Stimulated activated CD4-positive, alpha-beta T cell treated with anti-CD3 and anti-CD28 coated beads, Interleukin-1b, Interleukin-23, amount 100 ng/mL, for 4 hours (primary cell): ENCODE measurements at regions not wholly inside any gene's neighbourhood (a gene's known extent, or its start where the extent isn't known, plus 50 kb on each side); places are given as distances from the start of the nearest gene placed in this dataset.

ENCODE experiments used
- DNase-seq, 2 donors: peaks; one replicate each; pipeline ENCODE4 v3.0.0-alpha.2; 2020; ENCODE audit warnings: low read depth in 2 of 2

DNA sequence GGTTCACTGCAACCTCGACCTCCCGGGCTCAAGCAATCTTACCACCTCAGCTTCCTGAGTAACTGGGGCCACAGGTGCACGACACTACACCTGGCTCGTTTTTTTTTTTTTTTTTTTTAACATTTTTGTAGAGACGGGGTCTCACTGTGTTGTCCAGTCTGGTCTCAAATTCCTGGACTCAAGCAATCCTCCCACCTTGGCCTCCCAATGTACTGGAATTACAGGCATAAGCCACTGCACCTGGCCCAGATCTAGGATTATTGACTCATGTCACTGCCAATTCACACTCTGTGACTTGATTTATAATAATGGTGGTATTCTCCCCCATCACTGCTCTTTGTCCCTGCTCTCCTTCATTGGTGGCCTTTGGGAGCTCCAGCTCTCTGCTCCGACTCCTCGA lies 145.1 kb downstream of the PTPRU start:
- no peak for DNase-seq

DNA sequence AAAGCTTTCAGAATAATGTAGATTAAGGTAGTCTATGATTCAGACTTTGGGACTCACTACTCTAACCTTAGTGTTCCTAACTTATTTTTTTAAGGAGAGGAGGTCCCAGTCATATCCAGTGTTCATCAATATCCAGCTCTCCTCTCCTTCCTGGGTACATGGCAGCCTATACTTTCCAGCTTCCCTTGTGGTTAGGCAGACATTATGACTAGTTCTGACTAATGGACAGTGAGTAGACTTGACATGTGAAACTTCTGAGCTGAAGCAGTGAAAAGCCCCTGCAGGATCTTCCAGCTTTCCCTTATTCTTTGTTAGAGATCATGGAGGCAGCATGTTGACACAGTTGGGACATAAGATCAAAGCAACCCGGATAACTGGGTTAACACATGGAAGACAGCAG lies 144.2 kb downstream of the PTPRU start:
- no peak for DNase-seq

DNA sequence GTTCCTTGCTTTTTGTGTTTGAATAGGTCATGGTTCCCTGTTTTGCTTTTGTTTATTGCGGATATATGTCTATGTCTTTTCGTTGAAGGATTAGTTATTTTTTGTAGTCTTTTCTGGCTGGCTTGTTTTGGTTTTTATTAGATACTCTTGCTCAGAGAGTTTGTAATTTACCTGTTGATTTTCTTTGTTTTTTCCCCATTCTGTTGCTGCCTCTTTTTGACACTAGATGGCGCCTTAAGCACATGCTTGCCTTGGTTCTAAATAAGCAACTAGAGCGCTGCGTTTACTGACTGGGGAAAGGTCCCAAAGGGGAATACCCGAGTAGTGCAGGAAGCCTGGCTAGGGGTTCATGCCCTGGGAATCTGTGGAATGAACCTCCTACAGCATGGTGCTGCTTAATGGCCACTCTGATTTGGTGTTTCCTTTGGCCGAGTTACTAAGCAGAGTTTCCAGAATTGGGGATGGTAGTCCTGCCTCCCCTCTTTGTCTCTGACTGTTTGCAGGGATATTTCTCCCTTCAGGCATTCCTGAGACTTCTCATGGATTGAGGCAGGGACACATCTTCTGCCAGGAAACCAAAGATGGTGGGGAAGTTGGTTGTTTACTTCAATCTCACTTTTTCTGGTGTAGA lies 143.2 kb downstream of the PTPRU start:
- DNase-seq: no peak
